ENCODE measurements at regions not wholly inside any gene's neighbourhood (a gene's known extent, or its start where the extent isn't known, plus 50 kb on each side); places are given as distances from the start of the nearest gene placed in this dataset.

DNA sequence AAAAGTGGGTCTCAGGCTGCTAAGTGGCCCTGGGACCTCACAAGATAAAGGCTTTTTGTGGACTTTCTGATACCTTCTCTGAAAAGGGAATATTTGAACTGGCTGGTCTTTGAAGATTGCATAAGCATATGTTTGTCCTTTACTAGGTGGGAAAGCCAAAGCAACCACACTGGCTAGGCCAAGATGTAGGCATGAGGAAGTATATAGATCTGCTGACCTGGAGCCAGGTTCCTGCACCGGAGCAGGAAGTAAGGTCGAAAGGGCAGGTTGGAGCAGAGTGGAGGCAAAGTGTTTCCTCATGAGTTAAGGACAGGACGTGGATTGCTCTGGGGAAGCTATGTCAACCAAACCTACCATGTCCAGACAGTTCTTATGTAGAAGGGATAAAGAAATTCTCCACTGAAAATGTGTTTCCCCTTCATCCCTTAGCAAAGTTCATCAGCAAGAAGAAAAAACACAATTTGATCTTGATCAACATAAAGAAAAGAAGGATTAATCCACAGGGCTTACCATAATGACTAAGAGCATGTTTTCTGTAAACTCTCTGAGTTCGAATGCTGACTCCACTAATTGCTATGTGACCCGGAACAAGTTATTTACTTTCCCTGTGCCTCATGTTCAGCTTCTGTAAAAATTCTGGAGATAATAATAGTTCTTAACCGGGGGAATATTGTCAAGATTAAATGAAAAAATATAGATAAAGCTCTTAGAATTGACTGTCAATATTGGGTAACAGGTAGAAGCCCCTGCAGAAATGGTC, 156.1 kb upstream of the SRD5A2 start:
- no peaks in the 10 kb centered on the region for H3K27me3 Mint-ChIP-seq

DNA sequence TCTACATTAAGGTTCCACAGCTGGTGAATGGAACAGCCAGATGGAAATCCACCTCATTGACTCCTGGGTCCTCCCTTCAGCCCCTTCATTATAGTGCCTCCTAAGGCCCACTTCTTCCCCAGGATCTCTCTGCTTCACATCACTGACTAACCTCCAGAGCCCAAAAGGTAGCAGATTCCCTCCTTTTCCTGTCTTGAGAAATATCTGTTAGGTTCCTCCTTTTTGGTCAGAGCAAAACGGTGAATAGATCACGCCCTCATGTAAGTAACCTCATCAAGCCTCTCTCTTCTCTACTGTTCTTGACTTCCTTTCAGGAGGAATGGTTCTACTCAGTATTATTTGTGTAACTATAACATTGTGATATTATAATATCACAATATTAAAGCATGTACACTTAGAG, 155.0 kb upstream of the SRD5A2 start:
- POLR2A ChIA-PET = no interaction called here
- H3K27ac ChIP-seq (ENCODE audit: low read length in 2 of 2) = no peak overlapping the region
- H3K9ac ChIP-seq (ENCODE audit: low read length) = no peak overlapping the region
- H3K4me3 ChIP-seq (ENCODE audit: control extremely low read depth in 1 of 5, extremely low read depth in 1 of 5, insufficient read depth in 1 of 5, low read depth in 2 of 5, low read length in 4 of 5) = no peak overlapping the region
- peaks cover 0 to 4% (median 0%) of the 10 kb centered on the region in 3 donors for H3K9me3 ChIP-seq (ENCODE audit: control extremely low read depth in 1 of 3, control insufficient read depth in 2 of 3, insufficient read depth in 1 of 3, low read length in 2 of 3)
- intact Hi-C loops (cut with micrococcal nuclease) = no loop called here
- H3K4me2 ChIP-seq (replicated peaks; ENCODE audit: low read depth, low read length, poor library complexity, severe bottlenecking) = no peak overlapping the region
- no peak for DNase-seq
- ATAC-seq (ENCODE audit: low read depth) = no peak
- WGBS (ENCODE audit: insufficient coverage) = no CpG with 5 or more reads among the region's 2 CpGs
- H3K4me1 ChIP-seq (ENCODE audit: control insufficient read depth in 2 of 2, insufficient read depth in 2 of 2, low read length in 2 of 2) = no peaks in the 10 kb centered on the region
- CTCF ChIA-PET = interaction anchor here (0.6 kb wide), 1 partner anchor 730 kb away, joined by 3 read pairs; no protein-coding TSS in a partner anchor
- H3K79me2 ChIP-seq (ENCODE audit: control insufficient read depth, insufficient read depth, low read length) = no peaks in the 10 kb centered on the region
- no peaks in the 10 kb centered on the region for H3K4me1 Mint-ChIP-seq
- H3K27ac Mint-ChIP-seq = no peak overlapping the region
- H3K36me3 ChIP-seq (replicated peaks in 1 of 2; ENCODE audit: control extremely low read depth in 1 of 2, control insufficient read depth in 1 of 2, extremely low read depth in 1 of 2, insufficient read depth in 2 of 2, low read length in 1 of 2) = no peaks in the 10 kb centered on the region
- no peaks in the 10 kb centered on the region for H3K27me3 Mint-ChIP-seq
- no peaks in the 10 kb centered on the region for H3K9me3 Mint-ChIP-seq (ENCODE audit: insufficient read depth)
- no peak for TF ChIP-seq EZH2 (IDR thresholded peaks at IDR 0.05; ENCODE audit: borderline replicate concordance, insufficient read depth, low read depth, low read length, poor library complexity, severe bottlenecking)
- TF ChIP-seq, protein P1, sequence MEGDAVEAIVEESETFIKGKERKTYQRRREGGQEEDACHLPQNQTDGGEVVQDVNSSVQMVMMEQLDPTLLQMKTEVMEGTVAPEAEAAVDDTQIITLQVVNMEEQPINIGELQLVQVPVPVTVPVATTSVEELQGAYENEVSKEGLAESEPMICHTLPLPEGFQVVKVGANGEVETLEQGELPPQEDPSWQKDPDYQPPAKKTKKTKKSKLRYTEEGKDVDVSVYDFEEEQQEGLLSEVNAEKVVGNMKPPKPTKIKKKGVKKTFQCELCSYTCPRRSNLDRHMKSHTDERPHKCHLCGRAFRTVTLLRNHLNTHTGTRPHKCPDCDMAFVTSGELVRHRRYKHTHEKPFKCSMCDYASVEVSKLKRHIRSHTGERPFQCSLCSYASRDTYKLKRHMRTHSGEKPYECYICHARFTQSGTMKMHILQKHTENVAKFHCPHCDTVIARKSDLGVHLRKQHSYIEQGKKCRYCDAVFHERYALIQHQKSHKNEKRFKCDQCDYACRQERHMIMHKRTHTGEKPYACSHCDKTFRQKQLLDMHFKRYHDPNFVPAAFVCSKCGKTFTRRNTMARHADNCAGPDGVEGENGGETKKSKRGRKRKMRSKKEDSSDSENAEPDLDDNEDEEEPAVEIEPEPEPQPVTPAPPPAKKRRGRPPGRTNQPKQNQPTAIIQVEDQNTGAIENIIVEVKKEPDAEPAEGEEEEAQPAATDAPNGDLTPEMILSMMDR (IDR thresholded peaks at IDR 0.05) = no peak
- H3K4me3 Mint-ChIP-seq = no peak overlapping the region
- H4K20me1 ChIP-seq (ENCODE audit: control insufficient read depth, insufficient read depth, low read length, poor library complexity, severe bottlenecking) = no peaks in the 10 kb centered on the region
- no peak overlapping the region for H2AFZ ChIP-seq (ENCODE audit: insufficient read depth, low read depth, low read length, poor library complexity, severe bottlenecking)
- no peaks in the 10 kb centered on the region for H3K27me3 ChIP-seq (replicated peaks in 1 of 4; ENCODE audit: control extremely low read depth in 1 of 4, control insufficient read depth in 3 of 4, insufficient read depth in 4 of 4, low read length in 3 of 4)

More for the DNA sequence above, 156.1 kb upstream of the SRD5A2 start:
- no peak for DNase-seq
- Histone ChIP-seq H3K4me1 (ENCODE audit: control insufficient read depth in 2 of 2, insufficient read depth in 2 of 2, low read length in 2 of 2) (no peaks in the 10 kb centered on the region), H3K79me2 (ENCODE audit: control insufficient read depth, insufficient read depth, low read length) (no peaks in the 10 kb centered on the region), H3K4me2 (replicated peaks; ENCODE audit: low read depth, low read length, poor library complexity, severe bottlenecking) (no peak overlapping the region), H3K27ac (ENCODE audit: low read length in 2 of 2) (no peak overlapping the region), H4K20me1 (ENCODE audit: control insufficient read depth, insufficient read depth, low read length, poor library complexity, severe bottlenecking) (no peaks in the 10 kb centered on the region), H3K36me3 (replicated peaks in 1 of 2; ENCODE audit: control extremely low read depth in 1 of 2, control insufficient read depth in 1 of 2, extremely low read depth in 1 of 2, insufficient read depth in 2 of 2, low read length in 1 of 2) (no peaks in the 10 kb centered on the region), H3K9ac (ENCODE audit: low read length) (no peak overlapping the region), H3K27me3 (replicated peaks in 1 of 4; ENCODE audit: control extremely low read depth in 1 of 4, control insufficient read depth in 3 of 4, insufficient read depth in 4 of 4, low read length in 3 of 4) (no peaks in the 10 kb centered on the region), H3K9me3 (ENCODE audit: control extremely low read depth in 1 of 3, control insufficient read depth in 2 of 3, insufficient read depth in 1 of 3, low read length in 2 of 3) (peaks cover 0 to 3% (median 0%) of the 10 kb centered on the region in 3 donors), H3K4me3 (ENCODE audit: control extremely low read depth in 1 of 5, extremely low read depth in 1 of 5, insufficient read depth in 1 of 5, low read depth in 2 of 5, low read length in 4 of 5) (no peak overlapping the region), H2AFZ (ENCODE audit: insufficient read depth, low read depth, low read length, poor library complexity, severe bottlenecking) (no peak overlapping the region)
- 54% methylated on average over 2 of the region's 6 CpGs for WGBS (ENCODE audit: insufficient coverage)
- CTCF ChIA-PET = no interaction called here
- no peak for ATAC-seq (ENCODE audit: low read depth)
- Mint-ChIP-seq H3K27ac (no peak overlapping the region), H3K4me3 (no peak overlapping the region), H3K4me1 (no peaks in the 10 kb centered on the region), H3K9me3 (ENCODE audit: insufficient read depth) (no peaks in the 10 kb centered on the region)
- no peak for TF ChIP-seq EZH2 (IDR thresholded peaks at IDR 0.05; ENCODE audit: borderline replicate concordance, insufficient read depth, low read depth, low read length, poor library complexity, severe bottlenecking)
- TF ChIP-seq, protein P1 (IDR thresholded peaks at IDR 0.05) = no peak
- POLR2A ChIA-PET = no interaction called here
- intact Hi-C loops (cut with micrococcal nuclease) = no loop called here
